MM.1S (cell line): ENCODE measurements at regions not wholly inside any gene's neighbourhood (a gene's known extent, or its start where the extent isn't known, plus 50 kb on each side); places are given as distances from the start of the nearest gene placed in this dataset.

Source experiments
- DNase-seq: peaks from one replicate; pipeline ENCODE4 v3.0.0-alpha.2; 2015
- H2AFZ ChIP-seq: fragments of 300-600 bp; sonication (generic); 2 replicates; pipeline ENCODE4 v1.6.0; 2016; ENCODE audit warnings: antibody characterized with exemption, low read length
- H3F3A ChIP-seq: fragments of 300-600 bp; sonication (generic); 2 replicates; pipeline ENCODE4 v1.6.1; 2016; ENCODE audit warnings: mild to moderate bottlenecking, antibody characterized with exemption, low read length, moderate library complexity, mixed read lengths; ENCODE audit not compliant: insufficient read depth
- H3K27ac ChIP-seq: fragments of 300-600 bp; sonication (generic); 2 replicates; pipeline ENCODE4 v1.5.1; 2016; ENCODE audit warnings: mild to moderate bottlenecking, low read length
- H3K27me3 ChIP-seq: fragments of 300-600 bp; sonication (generic); replicated peaks from 2 replicates; pipeline ENCODE4 v1.6.0; 2016; ENCODE audit warnings: low read length; ENCODE audit not compliant: insufficient read depth
- H3K36me3 ChIP-seq: fragments of 300-600 bp; sonication (generic); replicated peaks from 2 replicates; pipeline ENCODE4 v1.6.1; 2016; ENCODE audit warnings: mild to moderate bottlenecking, low read length, mixed read lengths; ENCODE audit not compliant: insufficient read depth
- H3K4me1 ChIP-seq: fragments of 300-600 bp; sonication (generic); 2 replicates; pipeline ENCODE4 v1.6.1; 2016; ENCODE audit warnings: low read length, mixed read lengths
- H3K4me2 ChIP-seq: fragments of 300-600 bp; sonication (generic); 2 replicates; pipeline ENCODE4 v1.6.0; 2016; ENCODE audit warnings: low read depth, low read length
- H3K4me3 ChIP-seq: fragments of 300-600 bp; sonication (generic); 2 replicates; pipeline ENCODE4 v1.5.1; 2016; ENCODE audit warnings: low read length, mixed read lengths
- H3K79me2 ChIP-seq: fragments of 300-600 bp; sonication (generic); 2 replicates; pipeline ENCODE4 v1.6.1; 2016; ENCODE audit warnings: mixed run types, low read length, mixed read lengths
- H3K9ac ChIP-seq: fragments of 300-600 bp; sonication (generic); 2 replicates; pipeline ENCODE4 v1.6.1; 2016; ENCODE audit warnings: low read length, mixed read lengths
- H3K9me2 ChIP-seq: fragments of 300-600 bp; sonication (generic); replicated peaks from 2 replicates; pipeline ENCODE4 v1.6.1; 2016; ENCODE audit warnings: mild to moderate bottlenecking, low read length, mixed read lengths; ENCODE audit not compliant: insufficient read depth
- H3K9me3 ChIP-seq: fragments of 300-600 bp; sonication (generic); replicated peaks from 2 replicates; pipeline ENCODE4 v1.6.1; 2016; ENCODE audit warnings: mild to moderate bottlenecking, low read length, mixed read lengths; ENCODE audit not compliant: insufficient read depth
- H4K20me1 ChIP-seq: fragments of 300-600 bp; sonication (generic); 2 replicates; pipeline ENCODE4 v1.6.1; 2016; ENCODE audit warnings: mild to moderate bottlenecking, low read length, moderate library complexity, mixed read lengths; ENCODE audit not compliant: insufficient read depth
- EZH2 ChIP-seq: fragments of 300-600 bp; sonication (generic); optimal IDR thresholded peaks from 2 replicates; pipeline ENCODE3; 2017; ENCODE audit warnings: low read depth, mild to moderate bottlenecking, antibody characterized with exemption, low read length, mixed read lengths
- EZH2phosphoT487 ChIP-seq: fragments of 300-600 bp; sonication (generic); IDR thresholded peaks from 2 replicates; pipeline ENCODE4 v1.6.1; 2018; ENCODE audit warnings: antibody characterized with exemption, low read length
- TF ChIP-seq, protein P1 (sequence below): fragments of 300-600 bp; sonication (generic); IDR thresholded peaks from 2 replicates; pipeline ENCODE4 v1.5.1; 2016; ENCODE audit warnings: antibody characterized with exemption, low read length, mixed read lengths

- Histone ChIP-seq H3K9ac (no peak overlapping the region), H3K4me1 (no peaks in the 10 kb centered on the region), H2AFZ (no peak overlapping the region), H3K27me3 (no peaks in the 10 kb centered on the region), H3K9me2 (no peaks in the 10 kb centered on the region), H3K4me2 (no peak overlapping the region), H4K20me1 (no peaks in the 10 kb centered on the region), H3K79me2 (no peaks in the 10 kb centered on the region), H3K36me3 (no peaks in the 10 kb centered on the region), H3K4me3 (no peak overlapping the region), H3K27ac (no peak overlapping the region), H3K9me3 (no peaks in the 10 kb centered on the region), H3F3A (no peaks in the 10 kb centered on the region)
- TF ChIP-seq EZH2 = no peak
- TF ChIP-seq, protein P1, sequence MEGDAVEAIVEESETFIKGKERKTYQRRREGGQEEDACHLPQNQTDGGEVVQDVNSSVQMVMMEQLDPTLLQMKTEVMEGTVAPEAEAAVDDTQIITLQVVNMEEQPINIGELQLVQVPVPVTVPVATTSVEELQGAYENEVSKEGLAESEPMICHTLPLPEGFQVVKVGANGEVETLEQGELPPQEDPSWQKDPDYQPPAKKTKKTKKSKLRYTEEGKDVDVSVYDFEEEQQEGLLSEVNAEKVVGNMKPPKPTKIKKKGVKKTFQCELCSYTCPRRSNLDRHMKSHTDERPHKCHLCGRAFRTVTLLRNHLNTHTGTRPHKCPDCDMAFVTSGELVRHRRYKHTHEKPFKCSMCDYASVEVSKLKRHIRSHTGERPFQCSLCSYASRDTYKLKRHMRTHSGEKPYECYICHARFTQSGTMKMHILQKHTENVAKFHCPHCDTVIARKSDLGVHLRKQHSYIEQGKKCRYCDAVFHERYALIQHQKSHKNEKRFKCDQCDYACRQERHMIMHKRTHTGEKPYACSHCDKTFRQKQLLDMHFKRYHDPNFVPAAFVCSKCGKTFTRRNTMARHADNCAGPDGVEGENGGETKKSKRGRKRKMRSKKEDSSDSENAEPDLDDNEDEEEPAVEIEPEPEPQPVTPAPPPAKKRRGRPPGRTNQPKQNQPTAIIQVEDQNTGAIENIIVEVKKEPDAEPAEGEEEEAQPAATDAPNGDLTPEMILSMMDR = no peak
- TF ChIP-seq EZH2phosphoT487 = no peak
- DNase-seq = no peak
These were observed 338.1 kb downstream of the BCOR start for GRCh38 chrX:39759526-39760224.

DNA sequence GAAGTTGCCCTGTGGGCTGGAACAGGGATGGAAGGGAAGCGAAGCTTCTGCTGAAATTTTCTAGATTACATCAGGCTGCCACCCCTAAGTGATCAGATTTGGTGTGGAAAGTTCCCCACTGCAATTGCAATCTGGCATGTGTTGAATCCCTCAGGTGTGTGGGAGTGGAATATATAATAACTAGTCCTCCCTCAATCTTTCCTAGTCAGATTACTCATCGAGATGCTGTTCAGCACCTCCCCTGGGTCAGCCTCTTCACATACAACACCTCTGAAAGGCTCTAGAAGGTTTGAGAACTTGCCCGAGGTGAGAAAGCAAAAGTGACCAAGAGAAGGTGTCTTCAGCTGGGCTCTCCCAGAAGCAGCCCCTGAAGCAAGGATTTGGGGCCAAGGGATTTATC, 336.8 kb downstream of the BCOR start:
- Histone ChIP-seq H4K20me1 (no peaks in the 10 kb centered on the region), H3K79me2 (no peaks in the 10 kb centered on the region), H3K36me3 (no peaks in the 10 kb centered on the region), H3K9me2 (no peaks in the 10 kb centered on the region), H3F3A (no peaks in the 10 kb centered on the region), H3K27ac (no peak overlapping the region), H3K4me2 (no peak overlapping the region), H3K4me3 (no peak overlapping the region), H3K4me1 (no peaks in the 10 kb centered on the region), H2AFZ (no peak overlapping the region), H3K9ac (no peak overlapping the region), H3K9me3 (no peaks in the 10 kb centered on the region), H3K27me3 (no peaks in the 10 kb centered on the region)
- no peak for TF ChIP-seq EZH2
- TF ChIP-seq EZH2phosphoT487 = no peak
- TF ChIP-seq, protein P1 = no peak
- DNase-seq = no peak

GRCh38 chrX:39762266-39762841, 335.4 kb downstream of the BCOR start:
- H3K4me2 ChIP-seq = no peak overlapping the region
- no peaks in the 10 kb centered on the region for H3K27me3 ChIP-seq
- no peaks in the 10 kb centered on the region for H3K9me3 ChIP-seq
- H4K20me1 ChIP-seq = no peaks in the 10 kb centered on the region
- no peaks in the 10 kb centered on the region for H3K4me1 ChIP-seq
- H3K79me2 ChIP-seq = no peaks in the 10 kb centered on the region
- DNase-seq = no peak
- no peaks in the 10 kb centered on the region for H3K9me2 ChIP-seq
- no peak overlapping the region for H3K27ac ChIP-seq
- H3F3A ChIP-seq = no peaks in the 10 kb centered on the region
- TF ChIP-seq EZH2 = no peak
- TF ChIP-seq, protein P1 = no peak
- no peak for TF ChIP-seq EZH2phosphoT487
- no peak overlapping the region for H3K9ac ChIP-seq
- H2AFZ ChIP-seq = no peak overlapping the region
- no peak overlapping the region for H3K4me3 ChIP-seq
- H3K36me3 ChIP-seq = no peaks in the 10 kb centered on the region
